GM12878 (cell line): ENCODE measurements at regions not wholly inside any gene's neighbourhood (a gene's known extent, or its start where the extent isn't known, plus 50 kb on each side); places are given as distances from the start of the nearest gene placed in this dataset.

Experiments
- ATAC-seq: fragments of 200-7000 bp; cut with Tn5 transposase; 3 replicates; pipeline ENCODE4 v1.9.1; 2020; ENCODE audit warnings: mild to moderate bottlenecking, moderate library complexity
- BruUV-seq: library from RNA; stranded (reverse); fragments of 400-500 nt; replicated peaks from 2 replicates; lab custom pipeline; 2021; lab: Mats Ljungman, UMichigan
- CTCF ChIA-PET: fragments of 300-600 bp; sonication (Branson Sonifier 250); formaldehyde crosslinking; extraction: SDS; loops from one replicate; lab custom pipeline; 2021; ENCODE audit warnings: inconsistent platforms; lab: Yijun Ruan, JAX
- POLR2A ChIA-PET: fragments of 350-600 bp; formaldehyde crosslinking; extraction: SDS; loops from one replicate; lab custom pipeline; 2021; ENCODE audit warnings: inconsistent platforms; lab: Charles Lee
- RAD21 ChIA-PET: fragments of 300-600 bp; sonication (Branson Sonifier 250); formaldehyde crosslinking; loops from one replicate; lab custom pipeline; 2023; ENCODE audit warnings: antibody characterized with exemption; ENCODE audit not compliant: unreplicated experiment; lab: Charles Lee
- SMC1A ChIA-PET: fragments of 300-600 bp; sonication (Branson Sonifier 250); formaldehyde crosslinking; loops from one replicate; lab custom pipeline; 2023; ENCODE audit not compliant: unreplicated experiment, uncharacterized antibody; lab: Charles Lee
- DNase-seq: peaks from one replicate; pipeline ENCODE4 v3.0.0-alpha.2; 2011; ENCODE audit warnings: low read depth, low spot score
- FAIRE-seq: peaks from 3 replicates; lab custom pipeline; 2011; peaks lifted over from hg19 to GRCh38; lab: Jason Lieb, UNC
- H2AFZ ChIP-seq: 2 replicates; pipeline ENCODE4 v1.6.0; 2011; ENCODE audit warnings: low read depth, low read length, control low read depth; ENCODE audit not compliant: control insufficient read depth
- H3K27ac ChIP-seq: 2 replicates; pipeline ENCODE4 v1.5.1; 2011; ENCODE audit warnings: control low read depth; ENCODE audit not compliant: control insufficient read depth, insufficient read depth
- H3K27me3 ChIP-seq, 2 experiments: replicated peaks in 1 of 2; 2 replicates each; pipeline versions ENCODE4 v1.6.0 to v1.6.1; 2011; ENCODE audit warnings: low read length in 1 of 2; ENCODE audit not compliant: control insufficient read depth in 2 of 2, insufficient read depth in 2 of 2
- H3K36me3 ChIP-seq, 2 experiments: 2 replicates each; pipeline ENCODE4 v1.5.1; 2011; ENCODE audit warnings: low read length in 1 of 2; ENCODE audit not compliant: control insufficient read depth in 2 of 2, insufficient read depth in 2 of 2
- H3K4me1 ChIP-seq: 2 replicates; pipeline ENCODE4 v1.6.1; 2011; ENCODE audit warnings: mild to moderate bottlenecking, low read length, moderate library complexity, mixed read lengths; ENCODE audit not compliant: control insufficient read depth, insufficient read depth
- H3K4me2 ChIP-seq: 2 replicates; pipeline ENCODE4 v1.6.0; 2011; ENCODE audit warnings: control low read depth; ENCODE audit not compliant: control insufficient read depth, insufficient read depth
- H3K4me3 ChIP-seq: fragments of 200-600 bp; sonication (generic); 2 replicates; pipeline ENCODE4 v1.5.1; 2016
- H3K79me2 ChIP-seq: 2 replicates; pipeline ENCODE4 v1.6.0; 2011; ENCODE audit warnings: low read length; ENCODE audit not compliant: control insufficient read depth, insufficient read depth
- H3K9ac ChIP-seq: 2 replicates; pipeline ENCODE4 v1.8.0; 2011; ENCODE audit warnings: low read length, control low read depth, mixed read lengths; ENCODE audit not compliant: control insufficient read depth, insufficient read depth
- H3K9me3 ChIP-seq: replicated peaks from 3 replicates; pipeline ENCODE4 v1.5.1; 2011; ENCODE audit warnings: mild to moderate bottlenecking, low read length; ENCODE audit not compliant: control insufficient read depth, insufficient read depth
- H4K20me1 ChIP-seq: 2 replicates; pipeline ENCODE4 v1.6.0; 2011; ENCODE audit not compliant: control insufficient read depth, insufficient read depth
- CBX3 ChIP-seq: fragments of 200-600 bp; sonication (generic); IDR thresholded peaks from 2 replicates; pipeline ENCODE4 v1.6.1; 2016; ENCODE audit warnings: low read depth, borderline replicate concordance
- CREM ChIP-seq: IDR thresholded peaks from 2 replicates; pipeline ENCODE4 v1.6.1; 2014; ENCODE audit warnings: antibody characterized with exemption, low read depth
- E2F8 ChIP-seq: fragments of 450-650 bp; IDR thresholded peaks from 2 replicates; pipeline ENCODE4 v1.6.1; 2018; ENCODE audit warnings: mild to moderate bottlenecking, low read depth, moderate library complexity; ENCODE audit not compliant: partially characterized antibody
- EP300 ChIP-seq, 2 experiments: fragments of 150-350 bp in 1 of 2; IDR thresholded peaks; 2 replicates each; pipeline ENCODE4 v1.6.1; 2011 to 2012; ENCODE audit warnings: low read depth in 2 of 2, low read length in 2 of 2, borderline replicate concordance in 1 of 2, improper control_type of control experiment in 1 of 2, inconsistent platforms in 1 of 2; ENCODE audit not compliant: control insufficient read depth in 1 of 2
- EZH2 ChIP-seq: IDR thresholded peaks from 2 replicates; pipeline ENCODE4 v1.6.1; 2012; ENCODE audit warnings: low read depth, mild to moderate bottlenecking, control low read depth, inconsistent platforms, low read length, borderline replicate concordance; ENCODE audit not compliant: control insufficient read depth
- HSF1 ChIP-seq: fragments of 150-350 bp; IDR thresholded peaks from 2 replicates; pipeline ENCODE4 v1.6.1; 2014; ENCODE audit warnings: mild to moderate bottlenecking, low read depth, low read length
- KDM1A ChIP-seq: fragments of 200-600 bp; sonication (generic); IDR thresholded peaks from 2 replicates; pipeline ENCODE4 v1.6.1; 2016; ENCODE audit warnings: borderline replicate concordance
- NBN ChIP-seq: fragments of 450-650 bp; IDR thresholded peaks from 2 replicates; pipeline ENCODE4 v1.6.1; 2016
- PBX3 ChIP-seq: IDR thresholded peaks from 2 replicates; pipeline ENCODE4 v1.6.1; 2011; ENCODE audit warnings: mild to moderate bottlenecking, low read depth, low read length, moderate library complexity; ENCODE audit not compliant: insufficient replicate concordance
- RAD51 ChIP-seq: fragments of 450-650 bp; IDR thresholded peaks from 2 replicates; pipeline ENCODE4 v1.6.1; 2016; ENCODE audit warnings: moderate library complexity, mild to moderate bottlenecking, inconsistent platforms
- RB1 ChIP-seq: fragments of 450-650 bp; formaldehyde crosslinking; IDR thresholded peaks from 2 replicates; pipeline ENCODE4 v1.6.1; 2017; ENCODE audit warnings: mild to moderate bottlenecking, borderline replicate concordance
- RUNX3 ChIP-seq: IDR thresholded peaks from 2 replicates; pipeline ENCODE4 v1.6.1; 2012; ENCODE audit warnings: low read length, inconsistent platforms
- SP1 ChIP-seq: IDR thresholded peaks from one replicate; pipeline ENCODE4 v1.6.1; 2011; ENCODE audit warnings: low read depth, low read length
- SUPT20H ChIP-seq: IDR thresholded peaks from 2 replicates; pipeline ENCODE4 v1.6.1; 2011; ENCODE audit warnings: low read depth, mild to moderate bottlenecking, low read length, moderate library complexity, borderline replicate concordance; ENCODE audit not compliant: control insufficient read depth
- USF1 ChIP-seq: IDR thresholded peaks from 2 replicates; pipeline ENCODE4 v1.6.1; 2011; ENCODE audit warnings: borderline replicate concordance, low read depth, mild to moderate bottlenecking, moderate library complexity, mixed read lengths, low read length; ENCODE audit not compliant: insufficient read depth; ENCODE audit errors: extremely low read length
- in situ Hi-C: fragments of 300-500 bp; cut with MboI; formaldehyde crosslinking; loops from 9 replicates; pipeline ENCODE4 v1.14.3; 2018; ENCODE audit warnings: mixed read lengths
- intact Hi-C: fragments of 100-400 bp; cut with micrococcal nuclease; formaldehyde crosslinking; loops from one replicate; pipeline ENCODE4 v1.14.2; 2022; ENCODE audit not compliant: unreplicated experiment

GRCh38 chr2:163951312-163951711 is 215.5 kb upstream of the FIGN start:
- no peaks in the 10 kb centered on the region for H4K20me1 ChIP-seq
- H2AFZ ChIP-seq: no peak overlapping the region
- in situ Hi-C loops: no loop called here
- no peak for FAIRE-seq
- DNase-seq: no peak
- H3K79me2 ChIP-seq: no peaks in the 10 kb centered on the region
- H3K4me3 ChIP-seq: no peak overlapping the region
- H3K9me3 ChIP-seq: no peaks in the 10 kb centered on the region
- POLR2A ChIA-PET: no interaction called here
- CTCF ChIA-PET: no interaction called here
- H3K4me2 ChIP-seq: no peak overlapping the region
- no peak overlapping the region for H3K9ac ChIP-seq
- H3K36me3 ChIP-seq: no peaks in the 10 kb centered on the region
- intact Hi-C loops: no loop called here
- ATAC-seq: no peak
- H3K27ac ChIP-seq: no peak overlapping the region
- no peaks in the 10 kb centered on the region; a peak in 1 of 4 replicates for H3K27me3 ChIP-seq
- RAD21 ChIA-PET: no interaction called here
- H3K4me1 ChIP-seq: no peaks in the 10 kb centered on the region
- TF ChIP-seq EP300 (IDR thresholded peaks at IDR 0.05; ENCODE audit: borderline replicate concordance in 1 of 2, control insufficient read depth in 1 of 2, low read depth in 2 of 2, low read length in 2 of 2): no peak
- TF ChIP-seq E2F8: no peak
- TF ChIP-seq RAD51: no peak
- no peak for TF ChIP-seq SUPT20H
- TF ChIP-seq RUNX3: no peak
- no peak for TF ChIP-seq HSF1
- no peak for TF ChIP-seq CREM
- TF ChIP-seq NBN: no peak
- no peak for TF ChIP-seq RB1
- TF ChIP-seq USF1: no peak
- no peak for TF ChIP-seq EZH2
- no peak for TF ChIP-seq SP1
- no peak for TF ChIP-seq PBX3
- no peak for TF ChIP-seq CBX3
- TF ChIP-seq KDM1A: no peak
- SMC1A ChIA-PET: no interaction called here
- BruUV-seq: no TSS peak
